ENCODE measurements at regions not wholly inside any gene's neighbourhood (a gene's known extent, or its start where the extent isn't known, plus 50 kb on each side); places are given as distances from the start of the nearest gene placed in this dataset.

DNA sequence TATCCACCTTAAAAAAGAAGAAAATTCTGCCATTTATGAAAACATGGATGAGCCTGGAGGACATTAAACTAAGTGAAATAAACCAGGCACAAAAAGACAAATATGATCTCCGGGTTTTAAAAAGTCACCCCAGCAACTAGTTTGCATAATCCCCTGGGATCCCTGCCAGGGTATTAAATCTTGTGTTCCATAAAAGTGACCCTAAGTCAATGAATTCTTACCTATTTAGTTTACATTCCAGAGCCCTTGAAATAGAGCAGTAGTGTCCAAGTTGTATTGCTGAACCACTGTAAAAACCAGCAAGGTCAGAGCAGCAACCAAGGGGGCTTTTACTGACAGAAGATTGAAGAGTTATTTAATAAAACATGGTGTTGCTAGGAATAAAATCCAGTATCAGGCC lies 716.8 kb upstream of the BCHE start:
- CTCF ChIA-PET: no interaction called here
- Histone ChIP-seq H3K14ac (replicated peaks; ENCODE audit: low read depth, low read length) (no peak overlapping the region), H3K18ac (ENCODE audit: low read depth, low read length) (no peak overlapping the region), H3K9me3 (ENCODE audit: control insufficient read depth, insufficient read depth, low read length) (0 out of 2 replicates have a peak, but pooled peaks cover 2% of the 10 kb centered on the region), H4K5ac (ENCODE audit: low read depth, low read length) (no peak overlapping the region), H3K4me2 (ENCODE audit: low read depth, low read length) (no peak overlapping the region), H3K9me1 (ENCODE audit: insufficient read depth, low read length) (no peaks in the 10 kb centered on the region), H3K4me1 (ENCODE audit: control insufficient read depth, insufficient read depth, low read length) (no peaks in the 10 kb centered on the region), H3K27ac (ENCODE audit: insufficient read depth, low read length) (no peak overlapping the region), H2AFZ (replicated peaks; ENCODE audit: low read length, poor library complexity) (no peak overlapping the region), H4K8ac (ENCODE audit: low read depth in 2 of 2, low read length in 2 of 2) (no peak overlapping the region), H2AK5ac (ENCODE audit: low read depth, low read length) (no peak overlapping the region), H3K27me3 (ENCODE audit: control insufficient read depth, insufficient read depth, low read length) (no peaks in the 10 kb centered on the region), H2BK5ac (ENCODE audit: low read depth, low read length, poor library complexity, severe bottlenecking) (no peak overlapping the region), H3K36me3 (ENCODE audit: control insufficient read depth, insufficient read depth, low read length) (no peaks in the 10 kb centered on the region), H3K4me3 (ENCODE audit: insufficient read depth, low read depth, low read length) (no peak overlapping the region), H3K56ac (ENCODE audit: extremely low read depth, insufficient read depth, low read length) (no peak overlapping the region), H3K9ac (ENCODE audit: low read depth, low read length) (no peak overlapping the region), H3K23ac (ENCODE audit: low read depth, low read length) (no peak overlapping the region), H4K91ac (ENCODE audit: insufficient read depth, low read depth, low read length) (no peak overlapping the region), H2BK120ac (ENCODE audit: low read depth, low read length) (no peak overlapping the region), H4K20me1 (ENCODE audit: insufficient read depth, low read length) (no peaks in the 10 kb centered on the region), H2BK15ac (ENCODE audit: low read depth, low read length) (no peak overlapping the region), H2AK9ac (replicated peaks; ENCODE audit: low read depth, low read length, poor library complexity) (no peak overlapping the region), H3K79me1 (ENCODE audit: low read depth in 1 of 2, low read length in 2 of 2) (no peaks in the 10 kb centered on the region), H2BK20ac (ENCODE audit: low read depth, low read length) (no peak overlapping the region), H3K4ac (ENCODE audit: low read depth, low read length) (no peak overlapping the region)
- dilution Hi-C loops (cut with HindIII; ENCODE audit: low sequenced_read_pairs, unreplicated experiment): no loop called here
- no CpG with 5 or more reads among the region's 1 CpG for WGBS, 2 experiments (ENCODE audit: extremely low coverage in 2 of 2, insufficient read length in 1 of 2)
- DNase-seq (no peak), ATAC-seq (ENCODE audit: low read depth) (no peak)
- intact Hi-C loops (cut with micrococcal nuclease): no loop called here
- POLR2A ChIA-PET (ENCODE audit: unreplicated experiment): no interaction called here
- BruUV-seq (replicated peaks): no TSS peak
- in situ Hi-C loops (cut with MboI; ENCODE audit: low sequenced_read_pairs): no loop called here
- TF ChIP-seq RCOR1 (IDR thresholded peaks at IDR 0.05; ENCODE audit: insufficient replicate concordance, low read length) (no peak), BHLHE40 (IDR thresholded peaks at IDR 0.05; ENCODE audit: low read depth, low read length) (no peak), SMC3 (IDR thresholded peaks at IDR 0.05; ENCODE audit: low read depth, low read length) (no peak), RAD21 (IDR thresholded peaks at IDR 0.05; ENCODE audit: low read length) (no peak), MXI1 (IDR thresholded peaks at IDR 0.05; ENCODE audit: borderline replicate concordance, low read depth, low read length) (no peak), NFE2L2 (IDR thresholded peaks at IDR 0.05; ENCODE audit: low read depth, low read length) (no peak), RFX5 (IDR thresholded peaks at IDR 0.05; ENCODE audit: low read depth, low read length) (no peak)
- TF ChIP-seq, protein P1, sequence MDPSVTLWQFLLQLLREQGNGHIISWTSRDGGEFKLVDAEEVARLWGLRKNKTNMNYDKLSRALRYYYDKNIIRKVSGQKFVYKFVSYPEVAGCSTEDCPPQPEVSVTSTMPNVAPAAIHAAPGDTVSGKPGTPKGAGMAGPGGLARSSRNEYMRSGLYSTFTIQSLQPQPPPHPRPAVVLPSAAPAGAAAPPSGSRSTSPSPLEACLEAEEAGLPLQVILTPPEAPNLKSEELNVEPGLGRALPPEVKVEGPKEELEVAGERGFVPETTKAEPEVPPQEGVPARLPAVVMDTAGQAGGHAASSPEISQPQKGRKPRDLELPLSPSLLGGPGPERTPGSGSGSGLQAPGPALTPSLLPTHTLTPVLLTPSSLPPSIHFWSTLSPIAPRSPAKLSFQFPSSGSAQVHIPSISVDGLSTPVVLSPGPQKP (IDR thresholded peaks at IDR 0.05; ENCODE audit: borderline replicate concordance, low read depth, low read length): no peak

All from IMR-90 (cell line).